Naive thymus-derived CD4-positive, alpha-beta T cell (primary cell): ENCODE measurements at regions not wholly inside any gene's neighbourhood (a gene's known extent, or its start where the extent isn't known, plus 50 kb on each side); places are given as distances from the start of the nearest gene placed in this dataset.

Experiments
- ATAC-seq: fragments of 150-1000 bp; cut with Tn5 transposase; 2 replicates; pipeline ENCODE4 v1.10.0; 2021; ENCODE audit warnings: mild to moderate bottlenecking, moderate library complexity
- CTCF ChIA-PET: fragments of 350-600 bp; sonication (Branson Sonifier 250); formaldehyde crosslinking; loops from one replicate; lab custom pipeline; 2021; ENCODE audit warnings: antibody characterized with exemption; lab: Charles Lee
- POLR2A ChIA-PET: fragments of 350-600 bp; sonication (Branson Sonifier 250); formaldehyde crosslinking; loops from one replicate; lab custom pipeline; 2021; ENCODE audit warnings: antibody characterized with exemption, inconsistent platforms; lab: Charles Lee
- DNase-seq, 9 donors: peaks; one replicate each; pipeline versions ENCODE4 v3.0.0 to v3.0.0-alpha.2; 2020 to 2022; ENCODE audit warnings: mixed read lengths in 1 of 9
- H3K27ac ChIP-seq: one replicate; pipeline ENCODE4 v1.7.0; 2013; ENCODE audit warnings: mild to moderate bottlenecking, low read depth, low read length, moderate library complexity
- H3K27me3 ChIP-seq, 2 donors: one replicate each; pipeline ENCODE4 v1.7.0; 2013; ENCODE audit warnings: low read length in 2 of 2, mild to moderate bottlenecking in 2 of 2, moderate library complexity in 2 of 2; ENCODE audit not compliant: control insufficient read depth in 2 of 2, insufficient read depth in 2 of 2
- H3K36me3 ChIP-seq, 3 experiments: 1 replicate in 2 of 3; 2 replicates in 1 of 3; pipeline ENCODE4 v1.7.0; 2013; ENCODE audit warnings: low read length in 3 of 3, mild to moderate bottlenecking in 3 of 3, moderate library complexity in 1 of 3; ENCODE audit not compliant: insufficient read depth in 3 of 3, control insufficient read depth in 2 of 3
- H3K4me1 ChIP-seq, 2 donors: one replicate each; pipeline ENCODE4 v1.7.0; 2013; ENCODE audit warnings: low read length in 2 of 2, mild to moderate bottlenecking in 2 of 2, moderate library complexity in 1 of 2; ENCODE audit not compliant: control insufficient read depth in 2 of 2, insufficient read depth in 2 of 2
- H3K4me3 ChIP-seq: 2 replicates; pipeline ENCODE4 v1.7.0; 2013; ENCODE audit warnings: mild to moderate bottlenecking, low read length
- H3K9me3 ChIP-seq, 3 experiments: 1 replicate in 2 of 3; 2 replicates in 1 of 3; pipeline ENCODE4 v1.7.0; 2013; ENCODE audit warnings: low read length in 3 of 3; ENCODE audit not compliant: control insufficient read depth in 2 of 3
- H3K27ac Mint-ChIP-seq, 9 donors: one replicate each; pipeline ENCODE4 v1.8.0; 2020 to 2022; ENCODE audit warnings: mixed read lengths in 9 of 9, mild to moderate bottlenecking in 8 of 9, moderate library complexity in 5 of 9, inconsistent platforms in 2 of 9
- H3K27me3 Mint-ChIP-seq, 5 donors: one replicate each; pipeline ENCODE4 v1.8.0; 2021 to 2022; ENCODE audit warnings: mixed read lengths in 5 of 5, mild to moderate bottlenecking in 1 of 5
- H3K36me3 Mint-ChIP-seq, 5 donors: one replicate each; pipeline ENCODE4 v1.8.0; 2020 to 2022; ENCODE audit warnings: mixed read lengths in 5 of 5, mild to moderate bottlenecking in 3 of 5, inconsistent platforms in 1 of 5
- H3K4me1 Mint-ChIP-seq, 7 donors: one replicate each; pipeline ENCODE4 v1.8.0; 2020 to 2022; ENCODE audit warnings: mixed read lengths in 7 of 7, mild to moderate bottlenecking in 3 of 7, inconsistent platforms in 1 of 7
- H3K4me3 Mint-ChIP-seq, 10 donors: one replicate each; pipeline ENCODE4 v1.8.0; 2020 to 2022; ENCODE audit warnings: mild to moderate bottlenecking in 10 of 10, mixed read lengths in 10 of 10, moderate library complexity in 6 of 10, inconsistent platforms in 2 of 10
- H3K9me3 Mint-ChIP-seq, 11 donors: one replicate each; pipeline ENCODE4 v1.8.0; 2020 to 2022; ENCODE audit warnings: mixed read lengths in 11 of 11, mild to moderate bottlenecking in 4 of 11, inconsistent platforms in 1 of 11, moderate library complexity in 1 of 11
- intact Hi-C, 2 donors: fragments of 100-400 bp; cut with micrococcal nuclease; formaldehyde crosslinking; loops; one replicate each; pipeline ENCODE4 v1.15.1; 2023

- no peaks in the 10 kb centered on the region for H3K4me1 Mint-ChIP-seq
Observed at GRCh38 chr13:86673931-86674431, 874.8 kb upstream of the SLITRK6 start.

GRCh38 chr13:86681223-86681622 lies 882.0 kb upstream of the SLITRK6 start:
- Mint-ChIP-seq H3K36me3 (no peaks in the 10 kb centered on the region), H3K4me1 (no peaks in the 10 kb centered on the region), H3K27ac (no peak overlapping the region), H3K9me3 (peaks cover 3 to 15% (median 6%) of the 10 kb centered on the region in 11 donors), H3K27me3 (no peaks in the 10 kb centered on the region), H3K4me3 (no peak overlapping the region)
- Histone ChIP-seq H3K36me3 (no peaks in the 10 kb centered on the region), H3K4me3 (no peak overlapping the region), H3K4me1 (no peaks in the 10 kb centered on the region), H3K27ac (no peak overlapping the region), H3K9me3 (no peaks in the 10 kb centered on the region), H3K27me3 (no peaks in the 10 kb centered on the region)
- intact Hi-C loops, result no loop called here
- CTCF ChIA-PET, result no interaction called here
- ATAC-seq, result no peak
- POLR2A ChIA-PET, result no interaction called here
- DNase-seq, result no peak

More at GRCh38 chr13:86673931-86674431, 874.8 kb upstream of the SLITRK6 start:
- DNase-seq (no peak), ATAC-seq (no peak)
- ChIA-PET CTCF (no interaction called here), POLR2A (no interaction called here)
- Mint-ChIP-seq H3K27ac (no peak overlapping the region), H3K9me3 (peaks cover 0 to 15% (median 5%) of the 10 kb centered on the region in 11 donors), H3K27me3 (no peaks in the 10 kb centered on the region), H3K36me3 (no peaks in the 10 kb centered on the region), H3K4me3 (no peak overlapping the region)
- no peaks in the 10 kb centered on the region for H3K27me3 ChIP-seq
- H3K4me3 ChIP-seq, result no peak overlapping the region
- no peaks in the 10 kb centered on the region for H3K4me1 ChIP-seq
- H3K27ac ChIP-seq, result no peak overlapping the region
- no peaks in the 10 kb centered on the region for H3K36me3 ChIP-seq
- intact Hi-C loops, result no loop called here
- H3K9me3 ChIP-seq, result no peaks in the 10 kb centered on the region

GRCh38 chr13:86684402-86684801 lies 885.2 kb upstream of the SLITRK6 start:
- POLR2A ChIA-PET, result no interaction called here
- Histone ChIP-seq H3K4me1 (no peaks in the 10 kb centered on the region), H3K27ac (no peak overlapping the region), H3K9me3 (no peaks in the 10 kb centered on the region), H3K36me3 (no peaks in the 10 kb centered on the region), H3K4me3 (no peak overlapping the region), H3K27me3 (no peaks in the 10 kb centered on the region)
- DNase-seq (no peak), ATAC-seq (no peak)
- Mint-ChIP-seq H3K27ac (no peak overlapping the region), H3K9me3 (peaks cover 3 to 15% (median 6%) of the 10 kb centered on the region in 11 donors), H3K4me3 (no peak overlapping the region), H3K27me3 (no peaks in the 10 kb centered on the region), H3K36me3 (no peaks in the 10 kb centered on the region), H3K4me1 (no peaks in the 10 kb centered on the region)
- CTCF ChIA-PET, result no interaction called here
- intact Hi-C loops, result no loop called here

- no peak overlapping the region for H3K4me3 Mint-ChIP-seq
- H3K4me1 Mint-ChIP-seq, result no peaks in the 10 kb centered on the region
- Histone ChIP-seq H3K27me3 (no peaks in the 10 kb centered on the region), H3K36me3 (no peaks in the 10 kb centered on the region), H3K4me1 (no peaks in the 10 kb centered on the region), H3K4me3 (no peak overlapping the region), H3K9me3 (peaks cover 0 to 4% (median 0%) of the 10 kb centered on the region in 3 experiments), H3K27ac (no peak overlapping the region)
- no peak overlapping the region for H3K27ac Mint-ChIP-seq
- no peaks in the 10 kb centered on the region for H3K27me3 Mint-ChIP-seq
- ATAC-seq, result no peak
- ChIA-PET CTCF (no interaction called here), POLR2A (no interaction called here)
- H3K9me3 Mint-ChIP-seq, result peaks cover 0 to 19% (median 5%) of the 10 kb centered on the region in 11 donors
- H3K36me3 Mint-ChIP-seq, result no peaks in the 10 kb centered on the region
- intact Hi-C loops, result no loop called here
- no peak for DNase-seq
Observed at GRCh38 chr13:86689911-86690310, 890.7 kb upstream of the SLITRK6 start.

GRCh38 chr13:86692291-86692690 lies 893.1 kb upstream of the SLITRK6 start:
- no peak overlapping the region for H3K27ac ChIP-seq
- H3K4me1 Mint-ChIP-seq, result no peaks in the 10 kb centered on the region
- ChIA-PET POLR2A (no interaction called here), CTCF (no interaction called here)
- H3K4me3 Mint-ChIP-seq, result no peak overlapping the region
- H3K36me3 ChIP-seq, result no peaks in the 10 kb centered on the region
- no peaks in the 10 kb centered on the region for H3K27me3 Mint-ChIP-seq
- no peak for ATAC-seq
- no peak overlapping the region for H3K27ac Mint-ChIP-seq
- H3K27me3 ChIP-seq, result no peaks in the 10 kb centered on the region
- peaks cover 0 to 4% (median 0%) of the 10 kb centered on the region in 3 experiments for H3K9me3 ChIP-seq
- no peak overlapping the region for H3K4me3 ChIP-seq
- no peak for DNase-seq
- H3K9me3 Mint-ChIP-seq, result peaks cover 0 to 26% (median 9%) of the 10 kb centered on the region in 11 donors
- peaks cover 0 to 7% (median 0%) of the 10 kb centered on the region in 5 donors for H3K36me3 Mint-ChIP-seq
- intact Hi-C loops, result no loop called here
- H3K4me1 ChIP-seq, result no peaks in the 10 kb centered on the region

GRCh38 chr13:86710013-86710412 lies 910.8 kb upstream of the SLITRK6 start:
- no peaks in the 10 kb centered on the region for H3K4me1 Mint-ChIP-seq
- DNase-seq (no peak), ATAC-seq (no peak)
- Histone ChIP-seq H3K27ac (no peak overlapping the region), H3K9me3 (no peaks in the 10 kb centered on the region), H3K4me3 (no peak overlapping the region), H3K36me3 (no peaks in the 10 kb centered on the region), H3K27me3 (no peaks in the 10 kb centered on the region), H3K4me1 (no peaks in the 10 kb centered on the region)
- CTCF ChIA-PET, result no interaction called here
- peaks cover 0 to 34% (median 4%) of the 10 kb centered on the region in 11 donors for H3K9me3 Mint-ChIP-seq
- no peak overlapping the region for H3K27ac Mint-ChIP-seq
- no peaks in the 10 kb centered on the region for H3K36me3 Mint-ChIP-seq
- POLR2A ChIA-PET, result no interaction called here
- intact Hi-C loops, result no loop called here
- H3K4me3 Mint-ChIP-seq, result no peak overlapping the region
- H3K27me3 Mint-ChIP-seq, result no peaks in the 10 kb centered on the region

GRCh38 chr13:86710896-86711295 lies 911.7 kb upstream of the SLITRK6 start:
- ChIA-PET POLR2A (no interaction called here), CTCF (no interaction called here)
- no peaks in the 10 kb centered on the region for H3K27me3 Mint-ChIP-seq
- no peak overlapping the region for H3K27ac Mint-ChIP-seq
- H3K4me1 ChIP-seq, result no peaks in the 10 kb centered on the region
- H3K27ac ChIP-seq, result no peak overlapping the region
- H3K36me3 Mint-ChIP-seq, result no peaks in the 10 kb centered on the region
- no peaks in the 10 kb centered on the region for H3K36me3 ChIP-seq
- H3K4me3 ChIP-seq, result no peak overlapping the region
- no peaks in the 10 kb centered on the region for H3K9me3 ChIP-seq
- DNase-seq (no peak), ATAC-seq (no peak)
- H3K4me3 Mint-ChIP-seq, result no peak overlapping the region
- H3K9me3 Mint-ChIP-seq, result peaks cover 0 to 37% (median 4%) of the 10 kb centered on the region in 11 donors
- intact Hi-C loops, result no loop called here
- H3K4me1 Mint-ChIP-seq, result no peaks in the 10 kb centered on the region
- no peaks in the 10 kb centered on the region for H3K27me3 ChIP-seq
